Left colon (tissue), 2 donors: ENCODE measurements at regions not wholly inside any gene's neighbourhood (a gene's known extent, or its start where the extent isn't known, plus 50 kb on each side); places are given as distances from the start of the nearest gene placed in this dataset.
"Not testable (repeated sequence)": the region's sequence is repeated elsewhere in the genome, so short reads cannot be mapped to it uniquely, and the experiment has no call there.

ENCODE experiments used
- ATAC-seq: fragments of 200-7000 bp; cut with Tn5 transposase; one replicate; pipeline ENCODE4 v1.9.1; 2020; ENCODE audit warnings: mild to moderate bottlenecking, moderate library complexity
- DNase-seq, 2 donors: peaks; one replicate each; pipeline ENCODE4 v3.0.0-alpha.2; 2020
- intact Hi-C, 2 donors: fragments of 100-400 bp; cut with DNase I in 1 of 2; cut with micrococcal nuclease in 1 of 2; formaldehyde crosslinking; loops; one replicate each; pipeline versions ENCODE4 v1.11.2 to v1.14.0; 2022; cut with DNase I, micrococcal nuclease
- donor health status: DM: no; HTN: no; CAD: no.
- donor health status: DM: yes; HTN: yes; CAD: no.

GRCh38 chr4:114318309-114318708 is 280.3 kb upstream of the UGT8 start:
- intact Hi-C loops, result no loop called here
- DNase-seq, result no peak
- no peak for ATAC-seq

DNA sequence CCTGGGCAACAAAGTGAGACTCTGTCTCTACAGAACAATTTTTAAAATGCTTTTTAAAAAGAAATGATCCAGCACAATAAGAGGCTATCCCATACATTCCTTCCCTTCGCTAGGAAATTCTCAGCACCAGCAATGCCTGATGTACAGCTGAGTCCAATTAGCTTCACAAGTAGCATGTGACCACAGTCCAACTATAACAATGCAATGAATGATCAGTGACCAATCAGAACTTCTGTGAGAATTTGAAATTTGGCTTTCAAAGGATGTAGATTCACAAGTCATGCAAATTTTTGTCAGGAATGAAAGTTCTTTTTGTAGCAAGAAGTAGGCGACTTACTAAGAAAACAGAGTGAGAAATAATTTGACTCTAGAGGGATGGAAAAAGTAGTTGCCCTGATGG is 278.5 kb upstream of the UGT8 start:
- ATAC-seq, result no peak
- no peak for DNase-seq
- intact Hi-C loops, result no loop called here

GRCh38 chr4:114321366-114321765 is 277.2 kb upstream of the UGT8 start:
- DNase-seq (no peak), ATAC-seq (no peak)
- intact Hi-C loops, result no loop called here

- intact Hi-C loops, result no loop called here
- DNase-seq (no peak), ATAC-seq (no peak)
These were observed 274.8 kb upstream of the UGT8 start for GRCh38 chr4:114323841-114324240.

DNA sequence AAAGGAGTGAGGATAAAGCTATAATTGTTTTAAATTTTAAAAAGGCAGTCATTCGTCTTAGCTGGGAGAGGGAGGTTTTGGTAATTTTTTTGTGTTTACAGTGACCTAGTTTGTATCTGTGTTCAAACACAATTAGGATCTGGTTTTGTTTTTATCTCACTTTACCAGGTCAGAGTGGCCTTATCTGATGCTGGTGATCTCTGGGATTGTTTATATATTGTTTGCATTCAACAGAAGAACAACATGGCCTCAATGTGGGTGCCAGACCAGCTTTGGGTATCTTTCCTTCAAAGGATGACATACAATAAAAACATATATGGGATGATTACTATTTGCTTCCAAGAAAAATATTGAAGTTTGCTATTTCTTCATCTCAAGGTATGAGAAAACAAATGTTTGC is 272.2 kb upstream of the UGT8 start:
- no peak for ATAC-seq
- intact Hi-C loops, result no loop called here

GRCh38 chr4:114332119-114332518 is 266.5 kb upstream of the UGT8 start:
- intact Hi-C loops, result no loop called here
- no peak for DNase-seq
- no peak for ATAC-seq

More for the DNA sequence above, 272.2 kb upstream of the UGT8 start:
- DNase-seq, result no peak

- intact Hi-C loops, ATAC-seq, DNase-seq: not testable (repeated sequence)
These were observed 264.2 kb upstream of the UGT8 start for GRCh38 chr4:114334363-114334762.

GRCh38 chr4:114334884-114335330 is 263.7 kb upstream of the UGT8 start:
- DNase-seq (no peak), ATAC-seq (no peak)
- intact Hi-C loops, result no loop called here

DNA sequence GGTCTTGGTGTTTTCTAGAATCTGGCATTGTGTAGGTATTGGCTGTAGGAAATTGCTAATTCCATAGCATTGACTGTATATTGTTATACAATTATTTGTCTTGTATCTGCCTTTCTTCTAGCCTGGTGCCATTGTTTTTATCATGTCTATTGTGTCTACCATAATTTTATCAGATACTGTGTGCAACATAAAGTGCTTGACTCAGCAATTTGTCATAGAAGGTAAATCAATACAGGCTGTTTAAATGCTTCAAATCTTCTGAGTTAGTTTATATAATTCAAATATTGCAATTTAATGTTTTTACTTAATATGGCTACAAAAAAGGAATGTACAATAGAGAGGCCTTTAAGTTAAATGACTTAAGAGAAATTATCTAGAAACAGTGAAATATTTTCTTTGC is 263.3 kb upstream of the UGT8 start:
- intact Hi-C loops, result no loop called here
- ATAC-seq (no peak), DNase-seq (no peak)

DNA sequence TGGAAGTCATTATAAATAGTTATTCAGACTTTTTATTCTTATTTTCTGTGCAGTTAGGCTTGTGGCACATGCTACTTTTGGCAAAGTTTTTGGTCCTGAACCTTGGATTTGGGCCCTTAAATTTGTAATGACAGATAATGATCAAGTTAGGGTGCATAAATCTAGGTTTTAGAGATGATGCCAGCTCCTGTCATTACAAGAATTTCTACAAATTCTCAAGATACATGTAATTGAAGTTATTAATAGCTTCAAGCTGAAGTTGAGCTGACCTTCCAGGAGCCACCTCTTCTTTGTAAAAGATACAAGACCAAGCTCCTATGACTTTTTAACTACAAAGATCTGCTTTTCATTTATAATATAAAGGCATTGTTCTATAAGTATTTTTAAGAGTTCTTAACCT is 255.6 kb upstream of the UGT8 start:
- intact Hi-C loops, result no loop called here

GRCh38 chr4:114349543-114350175 is 248.9 kb upstream of the UGT8 start:
- intact Hi-C loops, result no loop called here
- no peak for ATAC-seq

More for the DNA sequence above, 255.6 kb upstream of the UGT8 start:
- ATAC-seq (no peak), DNase-seq (no peak)

DNA sequence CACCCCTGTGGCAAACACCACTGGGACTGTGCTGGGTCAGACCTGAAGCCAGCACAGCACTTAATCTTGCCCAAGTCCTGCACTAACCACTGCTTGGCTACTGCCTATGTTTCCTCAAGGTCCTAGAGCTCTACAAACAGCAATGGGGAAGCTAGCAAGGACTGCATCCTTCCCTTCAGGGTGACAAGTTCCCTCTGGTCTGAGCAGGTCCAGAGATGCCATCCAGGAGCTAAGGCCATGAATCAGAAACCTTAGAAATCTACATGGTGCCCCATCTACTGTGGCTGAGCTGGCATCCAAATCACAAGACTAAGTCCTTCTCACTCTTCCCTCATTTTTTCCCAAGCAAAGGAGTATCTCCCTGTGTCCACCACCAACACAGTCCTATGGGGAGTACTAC is 239.7 kb upstream of the UGT8 start:
- intact Hi-C loops, result no loop called here

More at GRCh38 chr4:114349543-114350175, 248.9 kb upstream of the UGT8 start:
- DNase-seq, result no peak

DNA sequence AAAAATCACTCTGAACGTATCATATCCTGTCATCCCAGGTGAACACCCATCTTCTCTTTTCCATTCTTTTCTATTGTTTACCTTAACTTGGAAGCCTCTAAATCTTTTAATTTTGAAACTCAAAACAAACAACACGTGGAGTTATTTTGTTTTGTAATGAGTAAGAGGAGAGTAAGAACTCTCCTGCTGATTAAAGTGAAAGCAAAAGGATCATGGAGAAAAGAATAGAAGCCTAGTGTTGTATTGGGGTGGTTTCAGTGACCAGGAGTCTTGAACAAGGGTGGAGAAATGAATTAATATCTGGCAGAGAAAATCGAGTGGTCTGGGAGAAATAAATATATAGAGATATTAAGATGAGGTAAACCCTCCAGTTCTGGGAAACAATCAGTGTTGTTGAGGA is 237.4 kb upstream of the UGT8 start:
- ATAC-seq, result no peak
- intact Hi-C loops, result no loop called here
- no peak for DNase-seq

More for the DNA sequence above, 239.7 kb upstream of the UGT8 start:
- no peak for ATAC-seq
- DNase-seq, result no peak

GRCh38 chr4:114364857-114365256 is 233.8 kb upstream of the UGT8 start:
- intact Hi-C loops, result no loop called here
- DNase-seq, result no peak
- ATAC-seq, result no peak

DNA sequence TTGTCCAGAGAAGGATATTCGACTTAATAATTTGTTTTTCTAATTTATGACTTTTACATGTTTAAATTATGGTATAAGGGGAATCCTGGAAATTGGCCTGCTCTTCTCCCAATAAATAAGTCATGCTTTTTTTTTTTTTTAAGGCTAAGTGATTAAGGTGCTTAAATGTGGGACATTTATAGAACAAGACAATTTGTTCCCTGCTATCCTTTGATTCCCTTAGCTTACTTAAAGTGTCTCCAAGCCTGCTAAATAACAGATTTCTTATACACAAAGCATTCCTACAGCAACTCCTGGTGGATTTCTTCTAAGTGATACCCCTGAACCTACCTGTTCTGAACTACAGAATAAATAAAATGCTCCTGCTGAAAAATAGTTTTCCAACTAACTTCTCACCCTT is 233.0 kb upstream of the UGT8 start:
- DNase-seq (no peak), ATAC-seq (no peak)
- intact Hi-C loops, result no loop called here

DNA sequence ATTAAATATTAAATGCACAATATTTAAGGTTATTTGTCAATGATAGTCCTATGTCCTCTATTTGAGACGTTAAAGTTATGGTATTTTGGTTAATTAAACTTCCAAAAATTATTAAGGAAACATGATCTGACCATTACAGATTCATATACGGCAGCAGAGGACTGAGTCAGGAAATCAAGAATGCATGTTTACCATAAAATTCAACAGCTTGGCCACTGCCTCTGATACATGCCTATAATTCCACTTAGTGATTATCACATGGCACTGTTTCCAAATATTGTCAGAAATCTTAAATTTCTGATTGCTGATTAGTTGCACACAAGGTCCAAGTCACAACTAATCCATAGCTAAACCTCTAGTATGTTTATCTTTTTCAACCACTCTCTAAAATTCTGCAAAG is 232.2 kb upstream of the UGT8 start:
- intact Hi-C loops, result no loop called here
- DNase-seq (no peak), ATAC-seq (no peak)

- ATAC-seq, result no peak
These were observed 229.9 kb upstream of the UGT8 start for GRCh38 chr4:114368751-114369150.

GRCh38 chr4:114373508-114373907 is 225.1 kb upstream of the UGT8 start:
- DNase-seq, result no peak
- no peak for ATAC-seq
- intact Hi-C loops, result loop anchor here in 1 of 2 donors (10.0 kb wide), 1 partner anchor 979 kb away; no protein-coding TSS in a partner anchor

More at GRCh38 chr4:114368751-114369150, 229.9 kb upstream of the UGT8 start:
- DNase-seq, result no peak
- intact Hi-C loops, result no loop called here

- intact Hi-C loops, result loop anchor here in 1 of 2 donors (10.0 kb wide), 1 partner anchor 984 kb away; no protein-coding TSS in a partner anchor
- ATAC-seq (no peak), DNase-seq (no peak)
These were observed 220.2 kb upstream of the UGT8 start for GRCh38 chr4:114378305-114378903.

DNA sequence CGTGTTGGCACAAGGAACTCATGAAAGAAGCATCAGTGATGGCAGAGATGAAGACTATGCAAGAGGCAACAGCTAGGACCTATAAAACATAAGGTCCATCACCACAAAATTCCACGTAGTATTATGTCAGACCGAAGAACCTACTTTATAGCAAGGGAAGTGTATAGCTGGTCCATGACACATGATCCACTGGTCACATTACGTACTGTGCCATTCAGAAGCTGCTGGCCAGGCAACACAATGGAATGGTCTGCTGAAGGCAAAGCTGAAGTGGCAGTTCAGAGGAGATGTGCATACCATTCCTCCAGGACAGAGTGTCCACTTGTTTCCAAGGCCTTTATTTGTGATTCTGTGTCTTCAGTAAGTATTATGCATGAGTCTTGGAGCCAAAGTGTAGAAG is 215.5 kb upstream of the UGT8 start:
- ATAC-seq (no peak), DNase-seq (no peak)
- intact Hi-C loops, result loop anchor here in 1 of 2 donors (10.0 kb wide), 1 partner anchor 608 kb away; no protein-coding TSS in a partner anchor
